GM12878 (cell line): ENCODE measurements at regions not wholly inside any gene's neighbourhood (a gene's known extent, or its start where the extent isn't known, plus 50 kb on each side); places are given as distances from the start of the nearest gene placed in this dataset.
"Not testable (repeated sequence)": the region's sequence is repeated elsewhere in the genome, so short reads cannot be mapped to it uniquely, and the experiment has no call there.

ENCODE experiments used
- ATAC-seq: fragments of 200-7000 bp; cut with Tn5 transposase; 3 replicates; pipeline ENCODE4 v1.9.1; 2020; ENCODE audit warnings: mild to moderate bottlenecking, moderate library complexity
- BruUV-seq: library from RNA; stranded (reverse); fragments of 400-500 nt; replicated peaks from 2 replicates; lab custom pipeline; 2021; lab: Mats Ljungman, UMichigan
- CTCF ChIA-PET: fragments of 300-600 bp; sonication (Branson Sonifier 250); formaldehyde crosslinking; extraction: SDS; loops from one replicate; lab custom pipeline; 2021; ENCODE audit warnings: inconsistent platforms; lab: Yijun Ruan, JAX
- POLR2A ChIA-PET: fragments of 350-600 bp; formaldehyde crosslinking; extraction: SDS; loops from one replicate; lab custom pipeline; 2021; ENCODE audit warnings: inconsistent platforms; lab: Charles Lee
- RAD21 ChIA-PET: fragments of 300-600 bp; sonication (Branson Sonifier 250); formaldehyde crosslinking; loops from one replicate; lab custom pipeline; 2023; ENCODE audit warnings: antibody characterized with exemption; ENCODE audit not compliant: unreplicated experiment; lab: Charles Lee
- SMC1A ChIA-PET: fragments of 300-600 bp; sonication (Branson Sonifier 250); formaldehyde crosslinking; loops from one replicate; lab custom pipeline; 2023; ENCODE audit not compliant: unreplicated experiment, uncharacterized antibody; lab: Charles Lee
- DNase-seq: peaks from one replicate; pipeline ENCODE4 v3.0.0-alpha.2; 2011; ENCODE audit warnings: low read depth, low spot score
- FAIRE-seq: peaks from 3 replicates; lab custom pipeline; 2011; peaks lifted over from hg19 to GRCh38; lab: Jason Lieb, UNC
- H2AFZ ChIP-seq: 2 replicates; pipeline ENCODE4 v1.6.0; 2011; ENCODE audit warnings: low read depth, low read length, control low read depth; ENCODE audit not compliant: control insufficient read depth
- H3K27ac ChIP-seq: 2 replicates; pipeline ENCODE4 v1.5.1; 2011; ENCODE audit warnings: control low read depth; ENCODE audit not compliant: control insufficient read depth, insufficient read depth
- H3K27me3 ChIP-seq, 2 experiments: replicated peaks in 1 of 2; 2 replicates each; pipeline versions ENCODE4 v1.6.0 to v1.6.1; 2011; ENCODE audit warnings: low read length in 1 of 2; ENCODE audit not compliant: control insufficient read depth in 2 of 2, insufficient read depth in 2 of 2
- H3K36me3 ChIP-seq, 2 experiments: 2 replicates each; pipeline ENCODE4 v1.5.1; 2011; ENCODE audit warnings: low read length in 1 of 2; ENCODE audit not compliant: control insufficient read depth in 2 of 2, insufficient read depth in 2 of 2
- H3K4me1 ChIP-seq: 2 replicates; pipeline ENCODE4 v1.6.1; 2011; ENCODE audit warnings: mild to moderate bottlenecking, low read length, moderate library complexity, mixed read lengths; ENCODE audit not compliant: control insufficient read depth, insufficient read depth
- H3K4me2 ChIP-seq: 2 replicates; pipeline ENCODE4 v1.6.0; 2011; ENCODE audit warnings: control low read depth; ENCODE audit not compliant: control insufficient read depth, insufficient read depth
- H3K4me3 ChIP-seq: fragments of 200-600 bp; sonication (generic); 2 replicates; pipeline ENCODE4 v1.5.1; 2016
- H3K79me2 ChIP-seq: 2 replicates; pipeline ENCODE4 v1.6.0; 2011; ENCODE audit warnings: low read length; ENCODE audit not compliant: control insufficient read depth, insufficient read depth
- H3K9ac ChIP-seq: 2 replicates; pipeline ENCODE4 v1.8.0; 2011; ENCODE audit warnings: low read length, control low read depth, mixed read lengths; ENCODE audit not compliant: control insufficient read depth, insufficient read depth
- H3K9me3 ChIP-seq: replicated peaks from 3 replicates; pipeline ENCODE4 v1.5.1; 2011; ENCODE audit warnings: mild to moderate bottlenecking, low read length; ENCODE audit not compliant: control insufficient read depth, insufficient read depth
- H4K20me1 ChIP-seq: 2 replicates; pipeline ENCODE4 v1.6.0; 2011; ENCODE audit not compliant: control insufficient read depth, insufficient read depth
- ATF7 ChIP-seq: fragments of 450-650 bp; IDR thresholded peaks from 2 replicates; pipeline ENCODE4 v1.6.1; 2016; ENCODE audit warnings: low read depth, mild to moderate bottlenecking
- EZH2 ChIP-seq: IDR thresholded peaks from 2 replicates; pipeline ENCODE4 v1.6.1; 2012; ENCODE audit warnings: low read depth, mild to moderate bottlenecking, control low read depth, inconsistent platforms, low read length, borderline replicate concordance; ENCODE audit not compliant: control insufficient read depth
- GATAD2B ChIP-seq: fragments of 450-650 bp; conservative IDR thresholded peaks from 2 replicates; pipeline ENCODE4 v1.6.1; 2017; ENCODE audit warnings: low read depth, mild to moderate bottlenecking, moderate library complexity
- IRF4 ChIP-seq: IDR thresholded peaks from 2 replicates; pipeline ENCODE4 v1.6.1; 2011; ENCODE audit warnings: low read depth, low read length
- KDM1A ChIP-seq: fragments of 200-600 bp; sonication (generic); IDR thresholded peaks from 2 replicates; pipeline ENCODE4 v1.6.1; 2016; ENCODE audit warnings: borderline replicate concordance
- NFYA ChIP-seq: IDR thresholded peaks from 2 replicates; pipeline ENCODE4 v1.6.1; 2011; ENCODE audit warnings: low read depth, mild to moderate bottlenecking, low read length, improper control_type of control experiment, borderline replicate concordance
- POLR2AphosphoS2 ChIP-seq: IDR thresholded peaks from 2 replicates; pipeline ENCODE4 v1.6.1; 2011; ENCODE audit warnings: low read depth, mild to moderate bottlenecking, low read length, improper control_type of control experiment, moderate library complexity
- SMAD5 ChIP-seq: IDR thresholded peaks from 2 replicates; pipeline ENCODE4 v1.6.1; 2016; ENCODE audit warnings: antibody characterized with exemption, low read depth
- YY1 ChIP-seq: IDR thresholded peaks from 2 replicates; pipeline ENCODE4 v1.6.1; 2011; ENCODE audit warnings: low read depth, mild to moderate bottlenecking, low read length
- WGBS: methylation state at CpG from one replicate; pipeline ENCODE4 v1.1.6; 2016; ENCODE audit warnings: low lambda C conversion rate; ENCODE audit not compliant: insufficient replicate concordance, insufficient coverage; ENCODE audit errors: missing lambda C conversion rate; 5-methylcytosine and 5-hydroxymethylcytosine counted together
- in situ Hi-C: fragments of 300-500 bp; cut with MboI; formaldehyde crosslinking; loops from 9 replicates; pipeline ENCODE4 v1.14.3; 2018; ENCODE audit warnings: mixed read lengths
- intact Hi-C: fragments of 100-400 bp; cut with micrococcal nuclease; formaldehyde crosslinking; loops from one replicate; pipeline ENCODE4 v1.14.2; 2022; ENCODE audit not compliant: unreplicated experiment

GRCh38 chr10:44578271-44578670 lies 193.4 kb upstream of the CXCL12 start (continued):
- no peak for TF ChIP-seq EZH2
- TF ChIP-seq GATAD2B: no peak

GRCh38 chr10:44578963-44579362 lies 194.1 kb upstream of the CXCL12 start:
- in situ Hi-C loops, H3K27ac ChIP-seq, H3K36me3 ChIP-seq, POLR2A ChIA-PET, RAD21 ChIA-PET, H3K4me1 ChIP-seq, H4K20me1 ChIP-seq, SMC1A ChIA-PET, H2AFZ ChIP-seq, H3K9ac ChIP-seq, DNase-seq, ATAC-seq, BruUV-seq, H3K4me2 ChIP-seq, FAIRE-seq, H3K79me2 ChIP-seq, H3K4me3 ChIP-seq, CTCF ChIA-PET, H3K27me3 ChIP-seq, H3K9me3 ChIP-seq: not testable (repeated sequence)
- intact Hi-C loops: loop anchor here (10.0 kb wide), 1 partner anchor 276 kb away; no protein-coding TSS in a partner anchor
- 0% methylated on average over 1 of the region's 1 CpG for WGBS

GRCh38 chr10:44581996-44582395 lies 197.1 kb upstream of the CXCL12 start:
- WGBS: 29% methylated on average over 8 of the region's 8 CpGs
- Histone ChIP-seq H3K27ac (no peak overlapping the region), H3K79me2 (no peaks in the 10 kb centered on the region), H3K4me3 (no peak overlapping the region), H3K9me3 (no peaks in the 10 kb centered on the region), H3K4me2 (no peak overlapping the region), H3K4me1 (no peaks in the 10 kb centered on the region), H3K9ac (no peak overlapping the region), H3K36me3 (no peaks in the 10 kb centered on the region), H4K20me1 (no peaks in the 10 kb centered on the region), H3K27me3 (no peaks in the 10 kb centered on the region), H2AFZ (no peak overlapping the region)
- FAIRE-seq (no peak), ATAC-seq (no peak), DNase-seq (no peak)
- ChIA-PET SMC1A (no interaction called here), CTCF (no interaction called here), RAD21 (interaction anchor here (0.5 kb wide), 1 partner anchor 1458 kb away, joined by 3 read pairs; no protein-coding TSS in a partner anchor), POLR2A (no interaction called here)
- BruUV-seq: no TSS peak
- intact Hi-C loops: no loop called here
- in situ Hi-C loops: no loop called here
- TF ChIP-seq ATF7 (no peak), POLR2AphosphoS2 (no peak), KDM1A (no peak), NFYA (no peak), YY1 (no peak), SMAD5 (no peak), IRF4 (no peak)
